ENCODE measurements at regions not wholly inside any gene's neighbourhood (a gene's known extent, or its start where the extent isn't known, plus 50 kb on each side); places are given as distances from the start of the nearest gene placed in this dataset.

- no peak for TF ChIP-seq POLR2AphosphoS5 (IDR thresholded peaks at IDR 0.05)
- no peak for TF ChIP-seq CTCF (IDR thresholded peaks at IDR 0.05)
Observed at GRCh38 chr2:221360742-221361141, 211.4 kb downstream of the EPHA4 start.

All from transverse colon (tissue), 4 donors.